GM10266 (cell line): ENCODE measurements at regions not wholly inside any gene's neighbourhood (a gene's known extent, or its start where the extent isn't known, plus 50 kb on each side); places are given as distances from the start of the nearest gene placed in this dataset.

Experiments
- DNase-seq: peaks from one replicate; pipeline ENCODE4 v3.0.0; 2012; ENCODE audit errors: extremely low spot score
- CTCF ChIP-seq: IDR thresholded peaks from 2 replicates; pipeline ENCODE4 v1.5.1; 2012; ENCODE audit warnings: mild to moderate bottlenecking, low read depth; ENCODE audit not compliant: control insufficient read depth, insufficient read depth; ENCODE audit errors: missing control alignments

GRCh38 chr7:118699222-118699621, 474.7 kb downstream of the ANKRD7 start:
- TF ChIP-seq CTCF, result no peak
- no peak for DNase-seq

- no peak for TF ChIP-seq CTCF
- no peak for DNase-seq
These were observed 484.2 kb downstream of the ANKRD7 start for GRCh38 chr7:118708741-118709140.

GRCh38 chr7:118711688-118712087, 487.2 kb downstream of the ANKRD7 start:
- TF ChIP-seq CTCF, result no peak
- DNase-seq, result no peak

- no peak for DNase-seq
- no peak for TF ChIP-seq CTCF
These were observed 488.5 kb downstream of the ANKRD7 start for GRCh38 chr7:118713039-118713438.

- DNase-seq, result no peak
- TF ChIP-seq CTCF, result no peak
These were observed 496.1 kb downstream of the ANKRD7 start for GRCh38 chr7:118720632-118721031.

- peak; percentile 2 for DNase-seq
- TF ChIP-seq CTCF, result no peak
These were observed 507.4 kb downstream of the ANKRD7 start for GRCh38 chr7:118731854-118732253.

- no peak for DNase-seq
These were observed 510.0 kb downstream of the ANKRD7 start for GRCh38 chr7:118734541-118734940.

More at GRCh38 chr7:118734541-118734940, 510.0 kb downstream of the ANKRD7 start:
- TF ChIP-seq CTCF, result no peak
